ENCODE measurements at regions not wholly inside any gene's neighbourhood (a gene's known extent, or its start where the extent isn't known, plus 50 kb on each side); places are given as distances from the start of the nearest gene placed in this dataset.

- no peak overlapping the region for H3K27ac ChIP-seq
- intact Hi-C loops (cut with DNase I): no loop called here
- H3K36me3 ChIP-seq: no peaks in the 10 kb centered on the region
- TF ChIP-seq POLR2A (IDR thresholded peaks at IDR 0.05): no peak
- no peak for TF ChIP-seq CTCF (IDR thresholded peaks at IDR 0.05)
- no peak overlapping the region for H3K4me3 ChIP-seq
- no peaks in the 10 kb centered on the region for H3K27me3 ChIP-seq
- peaks cover 8 to 35% (median 21%) of the 10 kb centered on the region in 3 donors for H3K4me1 ChIP-seq
- 43 to 63% methylated on average over 3 of the region's 3 CpGs for WGBS, 2 donors
- H3K9me3 ChIP-seq: no peaks in the 10 kb centered on the region
- DNase-seq: no peak
These were observed 120.6 kb upstream of the EDNRA start for GRCh38 chr4:147360301-147360700.

DNA sequence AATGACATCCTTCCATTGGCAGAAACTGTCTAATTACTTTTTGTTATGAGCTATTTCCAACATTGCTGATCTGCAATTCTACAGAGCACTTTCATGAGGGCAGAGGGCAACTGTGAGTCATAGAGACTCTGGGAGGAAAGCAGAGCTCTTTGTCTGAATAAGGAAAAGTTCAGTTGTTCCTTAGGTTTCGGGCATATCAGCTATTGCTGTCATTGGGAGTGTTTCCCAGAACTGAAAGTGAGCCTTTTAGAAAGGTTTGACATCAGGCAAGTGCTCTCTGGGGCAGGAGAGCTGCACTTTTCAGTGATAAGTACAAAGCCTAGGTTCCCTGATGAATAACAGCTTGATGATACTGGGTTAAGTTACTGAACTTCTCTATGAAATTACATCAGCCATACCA, 119.2 kb upstream of the EDNRA start:
- intact Hi-C loops (cut with DNase I): no loop called here

DNA sequence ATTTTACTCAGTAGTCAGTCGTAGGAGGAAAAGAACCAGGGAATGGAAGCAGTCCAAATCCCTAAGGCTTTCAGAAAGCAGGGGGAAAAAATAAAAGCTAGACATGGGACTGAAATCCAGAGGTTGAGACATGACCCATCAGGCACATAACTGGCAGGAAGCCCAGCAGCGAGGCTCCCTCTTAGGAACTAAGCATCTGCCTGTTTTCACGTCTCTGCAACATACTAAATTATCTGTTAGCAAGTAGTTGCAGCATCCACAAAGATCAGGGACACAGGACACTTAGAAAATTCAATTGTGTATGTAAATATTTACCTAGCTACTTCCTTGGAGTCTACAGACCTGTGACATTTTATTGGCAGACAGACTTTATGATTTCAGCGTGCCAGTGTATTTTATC, 118.0 kb upstream of the EDNRA start:
- Histone ChIP-seq H3K27me3 (no peaks in the 10 kb centered on the region), H3K27ac (peak overlapping the region in 2 of 4 donors; percentile 49 to 64), H3K36me3 (no peaks in the 10 kb centered on the region), H3K4me3 (no peak overlapping the region), H3K4me1 (peaks cover 8 to 35% (median 21%) of the 10 kb centered on the region in 3 donors), H3K9me3 (no peaks in the 10 kb centered on the region)
- WGBS, 2 donors: 18 to 23% methylated on average over 4 of the region's 4 CpGs
- DNase-seq: no peak
- intact Hi-C loops (cut with DNase I): no loop called here
- no peak for TF ChIP-seq POLR2A (IDR thresholded peaks at IDR 0.05)

More for the DNA sequence above, 119.2 kb upstream of the EDNRA start:
- H3K27ac ChIP-seq: peak overlapping the region; percentile 7 to 83 (median 56)
- H3K9me3 ChIP-seq: no peaks in the 10 kb centered on the region
- H3K4me1 ChIP-seq: peaks cover 8 to 35% (median 21%) of the 10 kb centered on the region in 3 donors
- no peak for DNase-seq
- 13 to 24% methylated on average over 1 of the region's 1 CpG for WGBS, 2 donors
- no peaks in the 10 kb centered on the region for H3K27me3 ChIP-seq
- no peak overlapping the region for H3K4me3 ChIP-seq
- TF ChIP-seq POLR2A (IDR thresholded peaks at IDR 0.05) (no peak), CTCF (IDR thresholded peaks at IDR 0.05) (no peak)
- no peaks in the 10 kb centered on the region for H3K36me3 ChIP-seq

GRCh38 chr4:147363514-147363913, 117.4 kb upstream of the EDNRA start:
- intact Hi-C loops (cut with DNase I): no loop called here
- Histone ChIP-seq H3K4me1 (peaks cover 8 to 35% (median 21%) of the 10 kb centered on the region in 3 donors), H3K4me3 (no peak overlapping the region), H3K27me3 (no peaks in the 10 kb centered on the region), H3K27ac (peak overlapping the region in 3 of 4 donors; percentile 23 to 64 (median 49)), H3K36me3 (no peaks in the 10 kb centered on the region), H3K9me3 (no peaks in the 10 kb centered on the region)
- 52 to 61% methylated on average over 2 of the region's 2 CpGs for WGBS, 2 donors
- TF ChIP-seq CTCF (IDR thresholded peaks at IDR 0.05) (no peak), POLR2A (IDR thresholded peaks at IDR 0.05) (no peak)
- DNase-seq: no peak

- no peak for DNase-seq
- no peak for TF ChIP-seq CTCF (IDR thresholded peaks at IDR 0.05)
- no peak for TF ChIP-seq POLR2A (IDR thresholded peaks at IDR 0.05)
- no peaks in the 10 kb centered on the region for H3K27me3 ChIP-seq
- no peaks in the 10 kb centered on the region for H3K36me3 ChIP-seq
- H3K27ac ChIP-seq: no peak overlapping the region
- peaks cover 9 to 40% (median 23%) of the 10 kb centered on the region in 3 donors for H3K4me1 ChIP-seq
- no peak overlapping the region for H3K4me3 ChIP-seq
- intact Hi-C loops (cut with DNase I): no loop called here
- WGBS, 2 donors: 76 to 87% methylated on average over 3 of the region's 3 CpGs
- no peaks in the 10 kb centered on the region for H3K9me3 ChIP-seq
These were observed 115.5 kb upstream of the EDNRA start for GRCh38 chr4:147365396-147365795.

DNA sequence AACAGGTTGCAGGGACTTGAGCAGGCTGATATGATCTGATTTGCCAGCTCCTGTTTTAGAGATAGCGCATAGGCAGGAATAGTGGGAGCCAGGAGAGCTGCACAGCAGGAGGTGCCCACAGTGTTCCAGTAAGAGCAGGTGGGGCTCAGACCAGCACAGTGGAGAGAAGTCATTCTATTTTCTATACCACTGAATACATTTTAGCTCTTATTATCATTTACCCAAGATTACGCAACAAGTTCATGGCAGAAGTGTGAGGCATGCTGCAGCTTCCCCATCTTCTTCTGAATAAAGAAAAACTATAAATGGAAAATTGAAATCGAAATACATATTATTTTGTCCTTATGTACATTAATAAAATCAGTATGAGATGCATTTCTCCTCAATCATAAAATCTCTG, 114.7 kb upstream of the EDNRA start:
- 78 to 81% methylated on average over 3 of the region's 3 CpGs for WGBS, 2 donors
- no peaks in the 10 kb centered on the region for H3K9me3 ChIP-seq
- no peak for TF ChIP-seq POLR2A (IDR thresholded peaks at IDR 0.05)
- no peak for TF ChIP-seq CTCF (IDR thresholded peaks at IDR 0.05)
- H3K27me3 ChIP-seq: no peaks in the 10 kb centered on the region
- H3K27ac ChIP-seq: no peak overlapping the region
- intact Hi-C loops (cut with DNase I): no loop called here
- H3K4me1 ChIP-seq: peaks cover 11 to 43% (median 30%) of the 10 kb centered on the region in 3 donors
- no peak for DNase-seq
- H3K4me3 ChIP-seq: no peak overlapping the region
- no peaks in the 10 kb centered on the region for H3K36me3 ChIP-seq
